ENCODE measurements at regions not wholly inside any gene's neighbourhood (a gene's known extent, or its start where the extent isn't known, plus 50 kb on each side); places are given as distances from the start of the nearest gene placed in this dataset.
"Not testable (repeated sequence)": the region's sequence is repeated elsewhere in the genome, so short reads cannot be mapped to it uniquely, and the experiment has no call there.

GRCh38 chr6:145090801-145091585 is 644.3 kb downstream of the EPM2A start:
- DNase-seq, result no peak

DNA sequence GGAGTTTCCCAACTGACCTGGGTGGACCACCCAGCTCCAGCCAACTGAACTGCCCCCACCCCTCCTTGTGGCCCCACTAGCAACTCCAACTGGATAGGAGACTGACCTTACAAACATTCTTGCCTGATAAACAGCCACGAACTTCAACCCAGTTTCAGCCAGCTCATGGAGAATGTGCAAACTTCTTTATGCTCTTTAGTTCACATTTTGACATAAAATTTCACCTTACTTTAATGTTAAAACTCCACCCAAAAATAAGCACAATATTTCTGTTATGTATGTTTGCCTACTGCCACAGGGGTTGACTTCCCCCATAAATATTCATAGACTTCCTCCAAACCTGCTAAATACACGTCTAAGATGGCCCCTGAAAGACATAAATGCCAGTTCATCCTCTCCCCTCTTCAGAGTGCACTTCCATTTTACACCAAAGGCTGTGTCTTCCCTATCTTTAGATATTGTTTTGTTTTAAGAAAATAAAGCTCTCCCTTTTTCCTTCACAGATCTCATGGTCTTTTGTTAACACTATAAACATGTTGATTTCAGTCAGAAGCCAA is 643.7 kb downstream of the EPM2A start:
- no peak for DNase-seq

DNA sequence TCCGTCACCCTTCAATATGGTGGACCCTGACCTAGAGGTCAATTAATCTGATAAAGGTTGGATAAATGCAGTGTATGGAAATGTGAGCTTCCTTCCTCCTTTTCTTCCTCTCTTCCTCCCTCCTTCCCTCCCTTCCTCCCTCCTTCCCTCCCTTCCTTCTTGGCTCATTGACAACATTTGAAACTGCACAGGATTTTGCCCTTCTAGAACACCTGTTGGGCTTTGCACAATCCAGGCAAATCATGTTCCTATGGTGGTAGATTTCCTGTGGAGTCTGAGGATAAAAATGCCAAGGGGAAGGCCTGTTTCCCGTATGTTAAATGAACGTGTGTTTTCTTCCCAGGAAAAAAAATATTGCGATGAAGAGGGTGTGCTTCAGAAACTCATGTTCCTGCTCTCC is 642.8 kb downstream of the EPM2A start:
- no peak for DNase-seq

- no peak for DNase-seq
These were observed 642.1 kb downstream of the EPM2A start for GRCh38 chr6:145093226-145093625.

DNA sequence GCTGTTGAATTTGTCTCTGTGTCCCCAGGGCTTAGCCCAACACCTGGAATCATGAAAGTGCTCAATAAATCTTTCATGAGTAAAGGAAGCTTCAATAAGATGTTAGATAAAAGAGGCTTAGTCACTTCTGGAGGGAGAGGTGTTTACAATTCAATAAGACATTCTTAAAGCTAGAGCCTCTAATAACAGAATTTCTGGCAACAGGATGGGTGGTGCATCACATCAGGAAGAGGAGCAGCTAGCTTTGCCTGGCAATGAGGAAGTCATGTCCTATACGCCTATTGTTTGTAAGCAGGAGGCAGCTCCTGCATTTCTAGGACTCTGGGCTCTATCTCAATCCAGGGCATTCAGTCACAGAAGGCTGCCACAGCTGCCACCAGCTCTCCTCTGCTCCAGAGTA is 638.5 kb downstream of the EPM2A start:
- no peak for DNase-seq

GRCh38 chr6:145098127-145098526 is 637.2 kb downstream of the EPM2A start:
- not testable (repeated sequence) for DNase-seq

DNA sequence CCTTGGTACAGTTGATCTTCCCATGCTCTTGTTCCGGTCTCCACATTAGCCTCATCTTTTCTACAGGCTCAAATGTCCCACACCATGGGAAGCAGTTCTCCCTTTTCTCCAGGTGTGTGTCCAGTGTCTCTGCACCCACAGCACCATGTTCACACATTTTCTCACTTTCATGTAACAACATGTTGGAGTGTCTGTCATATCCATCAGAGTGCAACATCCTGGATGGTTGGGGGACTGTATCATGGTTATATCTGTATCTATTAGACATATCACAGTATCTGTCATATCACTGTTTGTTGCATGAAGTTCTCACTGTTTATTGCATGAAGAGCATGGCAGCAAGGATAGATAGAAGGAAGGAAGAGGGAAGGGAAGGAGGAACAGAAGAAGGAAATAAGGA is 635.6 kb downstream of the EPM2A start:
- DNase-seq, result no peak

- no peak for DNase-seq
These were observed 625.2 kb downstream of the EPM2A start for GRCh38 chr6:145110109-145110508.

GRCh38 chr6:145111407-145111806 is 623.9 kb downstream of the EPM2A start:
- not testable (repeated sequence) for DNase-seq

DNA sequence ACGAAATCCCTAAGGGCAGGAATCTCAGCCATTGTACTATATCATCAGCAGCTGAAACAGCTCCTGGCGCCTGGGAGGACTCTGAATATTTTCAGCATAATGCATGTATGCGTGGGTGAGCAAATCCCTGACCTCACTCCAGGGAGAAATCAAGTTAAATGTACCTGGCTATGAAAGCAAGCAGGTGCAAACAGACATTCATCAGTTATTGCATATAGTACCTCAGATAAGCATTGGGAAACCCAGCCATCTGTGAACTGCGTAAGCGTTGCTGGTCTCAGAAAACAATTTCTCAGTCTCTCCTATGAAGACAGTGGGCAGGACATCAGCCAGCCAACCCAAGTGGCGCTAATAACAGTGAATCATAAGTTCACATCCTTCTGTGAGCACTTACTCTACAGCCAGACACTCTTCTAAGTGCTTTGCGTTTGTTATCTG is 622.6 kb downstream of the EPM2A start:
- DNase-seq, result no peak

DNA sequence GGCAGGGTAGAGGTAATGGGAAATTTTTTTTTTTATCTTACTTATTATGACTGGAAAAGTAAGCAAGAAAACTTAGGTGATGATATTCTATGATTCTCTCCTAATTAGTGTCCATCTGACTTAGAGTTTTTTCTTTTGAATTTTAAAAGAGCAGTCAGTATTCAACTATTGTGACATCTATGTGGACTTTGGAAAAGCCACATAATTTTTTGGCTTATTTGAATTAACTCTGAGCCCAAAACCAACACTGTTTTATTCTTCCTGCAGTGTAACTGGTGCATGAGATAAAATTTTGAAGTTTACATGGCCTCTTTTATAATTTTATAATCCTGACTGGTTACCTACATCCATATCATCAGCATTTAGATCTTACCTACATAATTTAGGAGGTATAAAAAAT is 619.7 kb downstream of the EPM2A start:
- DNase-seq, result no peak

- no peak for DNase-seq
These were observed 618.6 kb downstream of the EPM2A start for GRCh38 chr6:145116591-145117178.

GRCh38 chr6:145118224-145118623 is 617.1 kb downstream of the EPM2A start:
- no peak for DNase-seq

DNA sequence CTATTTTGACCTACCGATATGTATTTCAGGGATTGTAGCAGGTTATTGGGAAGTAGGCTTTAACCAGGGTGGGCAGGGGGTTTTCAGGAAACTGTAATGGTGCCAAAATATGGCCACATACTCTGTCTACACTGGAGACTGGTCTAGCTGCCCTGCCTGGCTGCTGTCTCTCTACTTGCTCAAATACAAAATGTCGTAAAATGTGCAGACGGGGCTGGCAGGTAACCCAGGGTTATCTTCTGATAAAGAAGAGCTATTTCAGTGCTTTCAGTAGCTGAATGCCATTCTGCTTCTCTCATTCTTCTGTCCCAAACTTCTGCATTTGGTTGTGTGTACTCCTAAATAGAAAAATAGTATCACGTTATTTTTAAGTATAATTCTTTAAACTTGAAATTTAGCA is 616.2 kb downstream of the EPM2A start:
- DNase-seq, result no peak

- no peak for DNase-seq
These were observed 602.6 kb downstream of the EPM2A start for GRCh38 chr6:145132709-145133108.

GRCh38 chr6:145135702-145136101 is 599.6 kb downstream of the EPM2A start:
- no peak for DNase-seq

DNA sequence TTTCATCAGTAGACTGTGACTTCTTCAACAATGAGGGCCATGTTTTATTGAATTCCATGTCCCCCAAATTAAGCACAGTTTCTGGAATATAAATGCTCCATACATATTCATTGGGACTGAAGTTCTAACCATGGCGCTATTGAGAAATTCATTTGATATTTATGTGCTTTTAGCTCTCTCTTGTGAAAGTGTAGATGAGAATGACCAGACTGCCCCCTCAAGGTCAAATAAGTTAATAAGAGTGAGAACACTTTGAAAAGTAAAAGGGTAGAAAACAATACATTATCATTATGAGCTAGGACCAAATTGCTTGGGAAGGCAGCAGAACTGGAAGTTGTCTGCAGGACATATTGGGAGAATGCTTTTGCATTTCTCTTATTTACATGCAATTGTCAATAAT is 597.9 kb downstream of the EPM2A start:
- no peak for DNase-seq

DNA sequence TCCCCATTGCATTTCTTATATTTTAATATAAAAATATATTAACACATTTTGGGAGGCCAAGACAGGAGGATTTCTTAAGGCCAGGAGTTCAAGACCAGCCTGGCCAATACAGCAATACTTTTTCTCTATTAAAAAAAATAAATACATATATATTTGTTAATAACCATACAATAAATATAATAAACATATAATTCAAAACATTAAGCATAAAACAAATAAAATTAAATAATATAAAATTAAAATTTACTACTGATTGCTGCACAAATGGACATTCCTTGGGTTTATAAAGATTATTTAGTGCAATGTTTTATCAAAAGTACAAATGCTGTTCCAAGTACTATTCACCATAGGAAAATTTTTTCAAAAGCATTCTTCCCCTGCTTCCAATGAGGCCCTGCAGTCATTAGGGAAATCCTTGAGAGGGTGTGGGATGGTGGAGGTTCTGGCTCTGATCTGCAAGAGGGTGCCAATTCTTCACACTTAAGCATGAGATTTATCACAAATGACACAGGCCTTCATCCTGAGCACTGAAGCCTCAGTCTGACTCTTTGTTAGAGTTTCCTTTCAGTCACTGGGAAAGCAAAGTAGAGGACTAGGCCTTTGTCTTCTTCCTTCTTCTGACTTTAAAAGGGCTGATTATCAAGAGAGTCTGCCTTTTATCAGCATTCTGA is 596.7 kb downstream of the EPM2A start:
- no peak for DNase-seq

- DNase-seq, result no peak
These were observed 596.0 kb downstream of the EPM2A start for GRCh38 chr6:145139140-145139850.

DNA sequence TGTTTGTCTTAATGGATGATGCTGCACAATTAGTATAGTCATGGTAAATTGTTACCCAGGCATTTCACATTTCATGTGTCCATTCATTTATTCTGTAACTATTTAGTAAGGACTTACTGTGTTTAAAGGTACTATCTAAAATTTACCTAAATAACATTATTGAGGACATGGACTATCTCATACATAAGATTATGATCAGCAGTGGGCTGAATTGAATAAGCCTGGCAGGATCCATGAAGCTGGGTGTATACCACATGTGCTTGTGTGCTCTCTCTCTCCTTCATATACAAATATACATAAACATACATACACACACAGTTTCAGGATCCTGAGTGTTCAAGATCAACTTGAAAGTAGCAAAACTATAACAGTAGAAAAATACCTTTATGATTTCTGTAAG is 595.4 kb downstream of the EPM2A start:
- DNase-seq, result no peak

DNA sequence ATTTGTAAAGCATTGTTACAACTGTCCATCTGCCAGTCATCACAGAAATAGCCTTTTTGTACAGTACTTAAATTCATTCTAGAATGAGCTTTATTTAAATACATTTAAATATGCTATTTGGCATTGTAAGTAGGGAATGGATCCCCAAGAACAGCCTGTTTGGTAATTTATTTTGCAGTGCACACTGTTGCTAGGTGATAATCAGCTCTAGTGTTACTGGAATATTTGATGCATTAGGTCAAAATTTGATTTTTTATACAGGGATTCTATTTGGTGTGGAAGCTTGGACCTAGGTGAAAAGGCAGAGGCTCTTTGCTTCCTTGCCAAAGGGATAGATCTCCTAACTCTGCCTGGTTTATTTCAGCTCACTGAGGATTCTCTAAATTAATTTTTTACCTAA is 593.7 kb downstream of the EPM2A start:
- no peak for DNase-seq

DNA sequence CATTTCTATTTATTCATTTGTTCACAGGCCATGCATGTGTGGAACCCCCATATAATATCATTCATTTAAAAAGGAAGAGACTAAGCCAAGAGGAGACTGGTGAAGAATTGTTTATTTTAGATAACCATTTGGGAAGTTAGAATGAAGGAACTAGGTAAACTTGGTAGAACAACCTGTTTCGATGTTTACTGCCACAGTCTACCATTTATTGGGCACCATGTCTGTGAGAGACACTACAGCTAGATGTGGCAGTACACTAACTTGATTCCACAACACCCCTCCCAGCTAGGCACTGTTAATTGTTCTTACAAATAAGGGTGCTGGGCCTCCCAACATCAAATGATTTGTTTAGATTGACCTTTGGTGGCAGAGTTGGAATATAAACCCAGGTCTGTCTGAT is 592.4 kb downstream of the EPM2A start:
- no peak for DNase-seq

DNA sequence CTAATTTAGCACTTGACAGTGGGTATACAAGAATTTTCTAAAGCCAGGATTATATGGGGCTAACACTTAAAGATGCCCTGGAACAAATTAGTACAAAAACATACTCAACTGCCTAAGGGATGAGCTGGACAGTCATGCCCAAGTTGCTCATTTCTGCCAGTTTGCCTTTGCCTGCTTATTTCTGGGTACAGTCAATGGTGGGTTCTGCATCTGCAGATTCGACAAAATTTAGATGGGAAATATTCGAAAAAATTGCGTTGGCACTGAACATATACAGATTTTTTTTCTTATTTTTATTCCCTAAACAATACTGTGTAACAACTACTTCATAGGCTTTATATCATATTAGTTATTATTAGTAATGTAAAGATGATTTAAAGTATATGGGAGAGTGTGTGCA is 591.9 kb downstream of the EPM2A start:
- no peak for DNase-seq
